H1 (cell line): ENCODE measurements at regions not wholly inside any gene's neighbourhood (a gene's known extent, or its start where the extent isn't known, plus 50 kb on each side); places are given as distances from the start of the nearest gene placed in this dataset.

Experiments used
- POLR2AphosphoS5 ChIP-seq: IDR thresholded peaks from 2 replicates; pipeline ENCODE4 v1.6.1; 2011; ENCODE audit warnings: low read depth, low read length
- RAD21 ChIP-seq, 2 experiments: IDR thresholded peaks in 1 of 2; conservative IDR thresholded peaks in 1 of 2; 2 replicates each; pipeline ENCODE4 v1.6.1; 2011; ENCODE audit warnings: low read depth in 2 of 2, low read length in 2 of 2, improper control_type of control experiment in 1 of 2, inconsistent platforms in 1 of 2, mild to moderate bottlenecking in 1 of 2, moderate library complexity in 1 of 2
- SUZ12 ChIP-seq: fragments of 200-600 bp; sonication (generic); IDR thresholded peaks from 2 replicates; pipeline ENCODE4 v1.6.1; 2012; ENCODE audit warnings: mild to moderate bottlenecking, inconsistent platforms, low read length, moderate library complexity, mixed read lengths

GRCh38 chr6:44554861-44555260 is 167.4 kb downstream of the CDC5L start (continued):
- TF ChIP-seq SUZ12: no peak
- no peak for TF ChIP-seq POLR2AphosphoS5
- TF ChIP-seq RAD21 (IDR thresholded peaks at IDR 0.05 in 1 of 2, conservative IDR thresholded peaks at IDR 0.05 in 1 of 2; ENCODE audit: low read depth in 2 of 2, low read length in 2 of 2): no peak
